A673 (cell line): ENCODE measurements at regions not wholly inside any gene's neighbourhood (a gene's known extent, or its start where the extent isn't known, plus 50 kb on each side); places are given as distances from the start of the nearest gene placed in this dataset.

Experiments
- CTCF ChIP-seq: fragments of 300-800, 200-600 bp; sonication (generic); conservative IDR thresholded peaks from 2 replicates; pipeline ENCODE4 v1.5.1; 2017; ENCODE audit warnings: low read depth, mild to moderate bottlenecking, antibody characterized with exemption, low read length, moderate library complexity, mixed read lengths
- EZH2 ChIP-seq: fragments of 200-600 bp; sonication (generic); IDR thresholded peaks from 2 replicates; pipeline ENCODE4 v1.6.1; 2017; ENCODE audit warnings: borderline replicate concordance, low read depth, mild to moderate bottlenecking, mixed read lengths, antibody characterized with exemption, low read length; ENCODE audit not compliant: poor library complexity, severe bottlenecking

- TF ChIP-seq CTCF: no peak
- TF ChIP-seq EZH2: no peak
Observed at GRCh38 chr7:114181280-114181679, 233.3 kb upstream of the FOXP2 start.
